Uterus (tissue), 3 donors: ENCODE measurements at regions not wholly inside any gene's neighbourhood (a gene's known extent, or its start where the extent isn't known, plus 50 kb on each side); places are given as distances from the start of the nearest gene placed in this dataset.
"Not testable (repeated sequence)": the region's sequence is repeated elsewhere in the genome, so short reads cannot be mapped to it uniquely, and the experiment has no call there.

Experiments
- DNase-seq, 2 donors: peaks; one replicate each; pipeline ENCODE4 v3.0.0-alpha.2; 2019 to 2020
- H3K27ac ChIP-seq, 2 donors: fragments of 200-600 bp; sonication (generic); 1 replicate in 1 of 2; 2 replicates in 1 of 2; pipeline ENCODE4 v1.5.1; 2016 to 2018
- H3K27me3 ChIP-seq, 2 donors: fragments of 200-600 bp; sonication (generic); one replicate each; pipeline ENCODE4 v1.5.1; 2018 to 2019; ENCODE audit warnings: control low read depth in 1 of 2
- H3K36me3 ChIP-seq, 2 donors: fragments of 200-600 bp; sonication (generic); one replicate each; pipeline ENCODE4 v1.5.1; 2019; ENCODE audit warnings: control low read depth in 1 of 2
- H3K4me1 ChIP-seq, 2 donors: fragments of 200-600 bp; sonication (generic); one replicate each; pipeline ENCODE4 v1.5.1; 2018 to 2019; ENCODE audit warnings: control low read depth in 1 of 2
- H3K4me3 ChIP-seq, 2 donors: fragments of 200-600 bp; sonication (generic); 1 replicate in 1 of 2; 2 replicates in 1 of 2; pipeline ENCODE4 v1.5.1; 2018 to 2019; ENCODE audit warnings: mild to moderate bottlenecking in 1 of 2
- H3K9me3 ChIP-seq, 2 donors: fragments of 200-600 bp; sonication (generic); one replicate each; pipeline ENCODE4 v1.5.1; 2019; ENCODE audit warnings: control low read depth in 1 of 2
- POLR2A ChIP-seq, 2 donors: fragments of 450-650 bp; IDR thresholded peaks; one replicate each; pipeline ENCODE4 v1.6.1; 2016; ENCODE audit warnings: antibody characterized with exemption in 2 of 2, mild to moderate bottlenecking in 1 of 2, moderate library complexity in 1 of 2
- intact Hi-C: fragments of 100-400 bp; cut with DNase I; formaldehyde crosslinking; loops from one replicate; pipeline ENCODE4 v1.15.1; 2023; ENCODE audit warnings: low total_unique reads
- TF ChIP-seq, protein P1 (sequence below), 4 experiments: fragments of 200-600 bp in 2 of 4; fragments of 450-650 bp in 2 of 4; sonication (generic) in 2 of 4; IDR thresholded peaks; one replicate each; pipeline ENCODE4 v1.5.1; 2016 to 2019; ENCODE audit warnings: antibody characterized with exemption in 4 of 4, mild to moderate bottlenecking in 2 of 4, moderate library complexity in 1 of 4
- donor health status: DM: yes; HTN: yes; CAD: no.

DNA sequence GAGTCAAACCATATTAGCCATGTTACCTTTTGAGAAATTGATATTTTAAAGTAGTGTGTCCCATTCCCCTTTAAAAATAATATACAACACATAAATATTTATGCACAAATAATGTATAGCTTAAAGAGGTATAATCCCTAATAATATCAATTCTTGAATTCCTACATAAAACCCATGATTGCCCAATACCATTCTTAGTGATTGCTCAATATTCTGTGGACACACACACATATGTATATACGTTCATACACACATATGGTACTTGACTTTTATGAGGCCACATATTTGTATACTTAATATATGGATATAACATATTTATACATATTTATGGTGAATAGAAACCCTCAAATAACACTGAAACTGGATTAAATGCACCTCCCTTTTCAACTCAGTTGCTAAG is 367.4 kb downstream of the ZBBX start:
- H3K27me3 ChIP-seq: no peaks in the 10 kb centered on the region
- intact Hi-C loops: no loop called here
- H3K4me1 ChIP-seq: no peaks in the 10 kb centered on the region
- no peak for DNase-seq
- no peak overlapping the region for H3K4me3 ChIP-seq
- no peak overlapping the region for H3K27ac ChIP-seq
- no peaks in the 10 kb centered on the region for H3K36me3 ChIP-seq
- no peak for TF ChIP-seq POLR2A (IDR thresholded peaks at IDR 0.05)
- TF ChIP-seq, protein P1, sequence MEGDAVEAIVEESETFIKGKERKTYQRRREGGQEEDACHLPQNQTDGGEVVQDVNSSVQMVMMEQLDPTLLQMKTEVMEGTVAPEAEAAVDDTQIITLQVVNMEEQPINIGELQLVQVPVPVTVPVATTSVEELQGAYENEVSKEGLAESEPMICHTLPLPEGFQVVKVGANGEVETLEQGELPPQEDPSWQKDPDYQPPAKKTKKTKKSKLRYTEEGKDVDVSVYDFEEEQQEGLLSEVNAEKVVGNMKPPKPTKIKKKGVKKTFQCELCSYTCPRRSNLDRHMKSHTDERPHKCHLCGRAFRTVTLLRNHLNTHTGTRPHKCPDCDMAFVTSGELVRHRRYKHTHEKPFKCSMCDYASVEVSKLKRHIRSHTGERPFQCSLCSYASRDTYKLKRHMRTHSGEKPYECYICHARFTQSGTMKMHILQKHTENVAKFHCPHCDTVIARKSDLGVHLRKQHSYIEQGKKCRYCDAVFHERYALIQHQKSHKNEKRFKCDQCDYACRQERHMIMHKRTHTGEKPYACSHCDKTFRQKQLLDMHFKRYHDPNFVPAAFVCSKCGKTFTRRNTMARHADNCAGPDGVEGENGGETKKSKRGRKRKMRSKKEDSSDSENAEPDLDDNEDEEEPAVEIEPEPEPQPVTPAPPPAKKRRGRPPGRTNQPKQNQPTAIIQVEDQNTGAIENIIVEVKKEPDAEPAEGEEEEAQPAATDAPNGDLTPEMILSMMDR (IDR thresholded peaks at IDR 0.05): no peak
- H3K9me3 ChIP-seq: no peaks in the 10 kb centered on the region

DNA sequence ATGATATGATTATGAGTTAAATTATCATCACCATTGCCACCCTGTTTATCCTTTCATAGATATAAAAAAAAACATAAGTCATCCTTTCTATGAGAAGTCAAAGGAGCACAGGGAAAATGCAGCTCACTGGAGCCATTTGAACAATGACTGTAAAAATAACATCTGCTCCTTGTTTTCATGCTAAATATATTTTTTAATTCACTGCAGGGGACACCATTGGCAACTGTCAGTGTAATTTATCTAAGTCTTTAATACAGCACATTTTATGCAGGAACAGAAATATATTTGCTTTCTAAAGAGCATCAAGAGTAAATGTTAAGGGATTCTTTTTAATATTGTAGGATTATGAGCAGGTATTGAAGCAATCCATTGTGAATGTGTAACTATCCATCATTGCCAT is 371.3 kb downstream of the ZBBX start:
- no peaks in the 10 kb centered on the region for H3K4me1 ChIP-seq
- H3K4me3 ChIP-seq: no peak overlapping the region
- H3K9me3 ChIP-seq: no peaks in the 10 kb centered on the region
- H3K36me3 ChIP-seq: no peaks in the 10 kb centered on the region
- TF ChIP-seq, protein P1 (IDR thresholded peaks at IDR 0.05): no peak
- no peak for TF ChIP-seq POLR2A (IDR thresholded peaks at IDR 0.05)
- no peaks in the 10 kb centered on the region for H3K27me3 ChIP-seq
- no peak for DNase-seq
- intact Hi-C loops: no loop called here
- H3K27ac ChIP-seq: no peak overlapping the region

DNA sequence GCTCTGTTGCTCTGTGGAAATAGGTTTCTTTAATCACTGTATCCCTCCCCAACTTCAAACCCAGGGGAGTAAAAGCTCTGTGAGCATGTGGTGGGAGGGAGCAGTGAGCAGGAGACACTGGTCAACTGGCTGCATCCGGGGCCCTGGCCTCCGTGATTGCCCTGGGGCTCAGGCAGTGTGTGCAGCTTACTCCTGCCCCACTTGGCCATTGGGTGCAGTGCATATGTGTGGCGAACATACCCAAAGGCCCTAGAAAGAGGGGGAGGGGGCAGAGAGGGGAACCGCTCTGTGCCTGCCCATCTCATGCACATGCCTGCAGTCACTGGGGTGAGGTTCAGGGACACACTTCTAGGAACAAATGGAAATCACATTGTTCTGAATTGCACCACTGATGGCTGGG is 378.7 kb downstream of the ZBBX start:
- Histone ChIP-seq H3K36me3 (no peaks in the 10 kb centered on the region), H3K4me3 (no peak overlapping the region), H3K27me3 (no peaks in the 10 kb centered on the region), H3K4me1 (no peaks in the 10 kb centered on the region), H3K9me3 (no peaks in the 10 kb centered on the region), H3K27ac (no peak overlapping the region)
- TF ChIP-seq, protein P1 (IDR thresholded peaks at IDR 0.05): no peak
- TF ChIP-seq POLR2A (IDR thresholded peaks at IDR 0.05): no peak
- intact Hi-C loops: no loop called here
- no peak for DNase-seq

DNA sequence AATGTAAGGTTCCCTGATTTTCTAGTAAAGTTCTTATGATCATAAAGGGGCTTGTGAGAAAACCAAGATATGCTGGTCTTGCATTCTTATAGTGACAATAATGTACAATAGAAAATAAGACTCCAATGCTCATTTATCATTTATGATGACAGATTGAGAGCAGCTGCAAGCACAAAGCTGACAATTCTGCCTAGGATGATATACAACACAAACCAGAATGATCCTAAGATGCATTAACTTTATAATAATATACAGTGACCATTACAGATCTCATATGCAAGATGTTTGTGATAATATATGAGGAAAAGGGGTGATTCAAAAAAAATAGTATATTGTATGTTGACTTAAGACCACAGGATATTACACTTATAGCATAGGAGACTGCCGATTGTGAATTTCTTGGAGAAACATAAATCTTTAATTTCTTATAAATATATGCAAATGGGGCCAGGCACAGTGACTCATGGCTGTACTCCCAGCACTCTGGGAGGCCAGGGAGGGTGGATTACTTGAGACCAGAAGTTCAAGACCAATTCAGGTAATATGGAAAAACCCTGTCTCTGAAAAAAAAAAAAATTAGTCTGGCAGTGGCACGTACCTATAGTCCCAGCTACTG is 387.0 kb downstream of the ZBBX start:
- H3K4me3 ChIP-seq: no peak overlapping the region
- TF ChIP-seq, protein P1 (IDR thresholded peaks at IDR 0.05): no peak
- TF ChIP-seq POLR2A (IDR thresholded peaks at IDR 0.05): no peak
- H3K27ac ChIP-seq: no peak overlapping the region
- no peaks in the 10 kb centered on the region for H3K9me3 ChIP-seq
- DNase-seq: no peak
- H3K4me1 ChIP-seq: no peaks in the 10 kb centered on the region
- intact Hi-C loops: no loop called here
- H3K27me3 ChIP-seq: no peaks in the 10 kb centered on the region
- no peaks in the 10 kb centered on the region for H3K36me3 ChIP-seq

DNA sequence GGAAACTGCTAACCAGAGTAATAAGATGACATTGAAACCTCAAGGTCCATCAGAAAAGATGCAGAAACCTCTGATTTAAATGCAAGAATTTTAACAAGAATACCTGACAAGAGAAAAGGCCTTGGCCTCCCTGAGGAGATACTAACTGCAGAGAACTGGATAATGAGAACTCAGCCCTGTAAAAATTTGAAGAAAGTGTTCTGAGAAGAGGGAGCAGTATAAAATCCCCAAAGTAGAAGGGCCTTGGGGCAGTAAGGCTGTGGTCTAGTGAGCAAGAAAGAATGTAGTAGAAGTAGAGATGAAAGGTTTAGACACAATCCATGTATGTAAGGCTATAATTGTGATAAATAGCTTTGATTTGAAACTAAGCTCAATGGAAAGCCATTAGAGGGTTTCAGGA is 394.1 kb downstream of the ZBBX start:
- Histone ChIP-seq H3K27ac (no peak overlapping the region), H3K27me3 (no peaks in the 10 kb centered on the region), H3K36me3 (no peaks in the 10 kb centered on the region), H3K4me3 (no peak overlapping the region), H3K4me1 (no peaks in the 10 kb centered on the region), H3K9me3 (no peaks in the 10 kb centered on the region)
- no peak for DNase-seq
- no peak for TF ChIP-seq POLR2A (IDR thresholded peaks at IDR 0.05)
- TF ChIP-seq, protein P1 (IDR thresholded peaks at IDR 0.05): no peak
- intact Hi-C loops: no loop called here

DNA sequence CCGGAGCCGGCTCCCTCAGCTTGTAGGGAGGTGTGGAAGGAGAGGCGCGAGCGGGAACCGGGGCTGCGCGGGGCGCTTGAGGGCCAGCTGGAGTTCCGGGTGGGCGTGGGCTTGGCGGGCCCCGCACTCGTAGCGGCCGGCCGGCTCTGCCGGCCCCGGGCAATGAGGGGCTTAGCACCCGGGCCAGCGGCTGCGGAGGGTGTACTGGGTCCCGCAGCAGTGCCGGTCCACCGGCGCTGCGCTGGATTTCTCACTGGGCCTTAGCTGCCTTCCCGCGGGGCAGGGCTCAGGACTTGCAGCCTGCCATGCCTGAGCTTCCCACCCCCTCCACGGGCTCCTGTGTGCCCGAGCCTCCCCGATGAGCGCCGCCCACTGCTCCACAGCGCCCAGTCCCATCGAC is 404.3 kb downstream of the ZBBX start:
- H3K27me3 ChIP-seq, H3K4me1 ChIP-seq, intact Hi-C loops: not testable (repeated sequence)

DNA sequence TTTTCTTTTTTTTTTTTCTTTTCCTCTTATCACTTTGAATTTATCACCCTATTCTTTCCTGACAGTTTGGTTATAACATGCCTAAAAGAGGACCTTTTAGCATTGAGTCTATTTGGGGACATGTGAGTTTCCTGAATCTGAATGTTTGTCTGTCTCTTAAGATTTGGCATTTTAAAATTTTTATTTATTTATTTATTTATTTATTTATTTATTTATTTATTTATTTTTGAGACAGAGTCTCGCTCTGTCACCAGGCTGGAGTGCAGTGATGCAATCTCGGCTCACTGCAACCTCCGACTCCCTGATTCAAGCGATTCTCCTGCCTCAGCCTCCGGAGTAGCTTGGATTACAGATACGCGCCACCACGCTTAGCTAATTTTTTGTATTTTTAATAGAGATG is 412.4 kb downstream of the ZBBX start:
- H3K4me3 ChIP-seq, H3K36me3 ChIP-seq, DNase-seq, intact Hi-C loops, H3K4me1 ChIP-seq, H3K27ac ChIP-seq, H3K27me3 ChIP-seq: not testable (repeated sequence)
- peaks cover 0 to 12% of the 10 kb centered on the region in 2 donors for H3K9me3 ChIP-seq

More for the DNA sequence above, 404.3 kb downstream of the ZBBX start:
- not testable (repeated sequence) for DNase-seq, H3K4me3 ChIP-seq, H3K9me3 ChIP-seq, H3K27ac ChIP-seq, H3K36me3 ChIP-seq
